Activated T-helper 2 cell treated with anti-CD3 and anti-CD28 coated beads, Interferon-gamma antibody, Interleukin-2, Interleukin-4, amounts not matched to agents 10 μg/mL and 5 μg/mL and 100 μg/mL, durations not matched to agents 14 hours and 24 hours and 36 hours (primary cell): ENCODE measurements at regions not wholly inside any gene's neighbourhood (a gene's known extent, or its start where the extent isn't known, plus 50 kb on each side); places are given as distances from the start of the nearest gene placed in this dataset.
"Not testable (repeated sequence)": the region's sequence is repeated elsewhere in the genome, so short reads cannot be mapped to it uniquely, and the experiment has no call there.

Source experiments
- DNase-seq: peaks from one replicate; pipeline ENCODE4 v3.0.0; 2021; ENCODE audit warnings: low spot score
- H3K27ac Mint-ChIP-seq: one replicate; pipeline ENCODE4 v1.8.0; 2021; ENCODE audit warnings: mixed read lengths
- H3K27me3 Mint-ChIP-seq: one replicate; pipeline ENCODE4 v1.8.0; 2021; ENCODE audit warnings: low read depth, mixed read lengths
- H3K36me3 Mint-ChIP-seq: one replicate; pipeline ENCODE4 v1.8.0; 2021; ENCODE audit warnings: low read depth, mixed read lengths
- H3K4me1 Mint-ChIP-seq: one replicate; pipeline ENCODE4 v1.8.0; 2021; ENCODE audit warnings: low read depth, mixed read lengths
- H3K4me3 Mint-ChIP-seq: one replicate; pipeline ENCODE4 v1.8.0; 2021; ENCODE audit warnings: low read depth, mild to moderate bottlenecking, moderate library complexity, mixed read lengths
- H3K9me3 Mint-ChIP-seq: one replicate; pipeline ENCODE4 v1.8.0; 2021; ENCODE audit warnings: mixed read lengths
- intact Hi-C: fragments of 100-400 bp; cut with micrococcal nuclease; formaldehyde crosslinking; loops from one replicate; pipeline ENCODE4 v1.15.1; 2023

- no peak for DNase-seq
- Mint-ChIP-seq H3K27me3 (no peaks in the 10 kb centered on the region), H3K27ac (no peak overlapping the region), H3K36me3 (no peaks in the 10 kb centered on the region), H3K4me3 (no peak overlapping the region), H3K4me1 (no peaks in the 10 kb centered on the region), H3K9me3 (peaks cover 54% of the 10 kb centered on the region)
- intact Hi-C loops, result no loop called here
Observed at GRCh38 chr16:35147556-35148504, 1688.4 kb downstream of the TP53TG3F start.

- Mint-ChIP-seq H3K4me3 (no peak overlapping the region), H3K36me3 (no peaks in the 10 kb centered on the region), H3K9me3 (peaks cover 62% of the 10 kb centered on the region), H3K4me1 (no peaks in the 10 kb centered on the region), H3K27me3 (no peaks in the 10 kb centered on the region), H3K27ac (no peak overlapping the region)
- intact Hi-C loops, result no loop called here
- no peak for DNase-seq
Observed at GRCh38 chr16:35148748-35149147, 1689.3 kb downstream of the TP53TG3F start.

GRCh38 chr16:35149550-35149949 is 1690.1 kb downstream of the TP53TG3F start:
- Mint-ChIP-seq H3K4me3 (no peak overlapping the region), H3K27me3 (no peaks in the 10 kb centered on the region)
- no peak for DNase-seq

GRCh38 chr16:35150805-35151312 is 1691.4 kb downstream of the TP53TG3F start:
- Mint-ChIP-seq H3K9me3 (peaks cover 68% of the 10 kb centered on the region), H3K36me3 (no peaks in the 10 kb centered on the region), H3K27me3 (no peaks in the 10 kb centered on the region), H3K4me1 (no peaks in the 10 kb centered on the region), H3K4me3 (no peak overlapping the region), H3K27ac (no peak overlapping the region)
- no peak for DNase-seq
- intact Hi-C loops, result no loop called here

More at GRCh38 chr16:35149550-35149949, 1690.1 kb downstream of the TP53TG3F start:
- Mint-ChIP-seq H3K4me1 (no peaks in the 10 kb centered on the region), H3K27ac (no peak overlapping the region), H3K36me3 (no peaks in the 10 kb centered on the region), H3K9me3 (peaks cover 65% of the 10 kb centered on the region)
- intact Hi-C loops, result no loop called here

GRCh38 chr16:35152067-35152627 is 1692.7 kb downstream of the TP53TG3F start:
- Mint-ChIP-seq H3K9me3 (peaks cover 75% of the 10 kb centered on the region), H3K27me3 (no peaks in the 10 kb centered on the region), H3K4me3 (no peak overlapping the region), H3K27ac (no peak overlapping the region), H3K4me1 (no peaks in the 10 kb centered on the region), H3K36me3 (no peaks in the 10 kb centered on the region)
- DNase-seq, result no peak
- intact Hi-C loops, result no loop called here

- H3K9me3 Mint-ChIP-seq, result peaks cover 74% of the 10 kb centered on the region
Observed at GRCh38 chr16:35154627-35155026, 1695.2 kb downstream of the TP53TG3F start.

GRCh38 chr16:35157549-35157948 is 1698.1 kb downstream of the TP53TG3F start:
- H3K36me3 Mint-ChIP-seq, result not testable (repeated sequence)

More at GRCh38 chr16:35154627-35155026, 1695.2 kb downstream of the TP53TG3F start:
- H3K27me3 Mint-ChIP-seq, result no peaks in the 10 kb centered on the region
- no peaks in the 10 kb centered on the region for H3K36me3 Mint-ChIP-seq
- no peaks in the 10 kb centered on the region for H3K4me1 Mint-ChIP-seq
- intact Hi-C loops, result no loop called here
- DNase-seq, result no peak
- H3K4me3 Mint-ChIP-seq, result no peak overlapping the region
- H3K27ac Mint-ChIP-seq, result no peak overlapping the region

GRCh38 chr16:35169324-35169723 is 1709.9 kb downstream of the TP53TG3F start:
- H3K4me1 Mint-ChIP-seq, H3K36me3 Mint-ChIP-seq, H3K27me3 Mint-ChIP-seq, intact Hi-C loops, H3K4me3 Mint-ChIP-seq, DNase-seq, H3K27ac Mint-ChIP-seq: not testable (repeated sequence)
- peaks cover 35% of the 10 kb centered on the region for H3K9me3 Mint-ChIP-seq

More at GRCh38 chr16:35157549-35157948, 1698.1 kb downstream of the TP53TG3F start:
- H3K9me3 Mint-ChIP-seq, result peaks cover 63% of the 10 kb centered on the region
- H3K4me1 Mint-ChIP-seq, H3K4me3 Mint-ChIP-seq, DNase-seq, intact Hi-C loops, H3K27me3 Mint-ChIP-seq, H3K27ac Mint-ChIP-seq: not testable (repeated sequence)

GRCh38 chr16:35170061-35170460 is 1710.6 kb downstream of the TP53TG3F start:
- DNase-seq, H3K4me1 Mint-ChIP-seq, intact Hi-C loops, H3K4me3 Mint-ChIP-seq, H3K27ac Mint-ChIP-seq, H3K27me3 Mint-ChIP-seq, H3K36me3 Mint-ChIP-seq: not testable (repeated sequence)
- peaks cover 37% of the 10 kb centered on the region for H3K9me3 Mint-ChIP-seq

- no peaks in the 10 kb centered on the region for H3K36me3 Mint-ChIP-seq
- peaks cover 39% of the 10 kb centered on the region for H3K9me3 Mint-ChIP-seq
- no peak for DNase-seq
- H3K27me3 Mint-ChIP-seq, result no peaks in the 10 kb centered on the region
- no peak overlapping the region for H3K27ac Mint-ChIP-seq
- intact Hi-C loops, result no loop called here
- no peaks in the 10 kb centered on the region for H3K4me1 Mint-ChIP-seq
- H3K4me3 Mint-ChIP-seq, result no peak overlapping the region
Observed at GRCh38 chr16:35170610-35171009, 1711.2 kb downstream of the TP53TG3F start.

- Mint-ChIP-seq H3K27me3 (no peaks in the 10 kb centered on the region), H3K4me3 (no peak overlapping the region), H3K4me1 (no peaks in the 10 kb centered on the region), H3K9me3 (peaks cover 38% of the 10 kb centered on the region), H3K36me3 (no peaks in the 10 kb centered on the region), H3K27ac (no peak overlapping the region)
- DNase-seq, result no peak
- intact Hi-C loops, result no loop called here
Observed at GRCh38 chr16:35171106-35171505, 1711.7 kb downstream of the TP53TG3F start.

GRCh38 chr16:35173295-35173694 is 1713.9 kb downstream of the TP53TG3F start:
- Mint-ChIP-seq H3K4me3 (no peak overlapping the region), H3K4me1 (no peaks in the 10 kb centered on the region), H3K36me3 (no peaks in the 10 kb centered on the region), H3K27ac (no peak overlapping the region), H3K27me3 (no peaks in the 10 kb centered on the region), H3K9me3 (peaks cover 37% of the 10 kb centered on the region)
- DNase-seq, result no peak
- intact Hi-C loops, result no loop called here

GRCh38 chr16:35174016-35174415 is 1714.6 kb downstream of the TP53TG3F start:
- Mint-ChIP-seq H3K4me1 (no peaks in the 10 kb centered on the region), H3K9me3 (peaks cover 43% of the 10 kb centered on the region), H3K4me3 (no peak overlapping the region), H3K36me3 (no peaks in the 10 kb centered on the region), H3K27ac (no peak overlapping the region), H3K27me3 (no peaks in the 10 kb centered on the region)
- DNase-seq, result no peak
- intact Hi-C loops, result no loop called here
